Ishikawa (cell line): ENCODE measurements at regions not wholly inside any gene's neighbourhood (a gene's known extent, or its start where the extent isn't known, plus 50 kb on each side); places are given as distances from the start of the nearest gene placed in this dataset.

Experiments used
- CEBPB ChIP-seq: IDR thresholded peaks from 2 replicates; pipeline ENCODE4 v1.6.1; 2012
- CREB1 ChIP-seq: IDR thresholded peaks from 2 replicates; pipeline ENCODE4 v1.6.1; 2012; ENCODE audit warnings: low read depth
- EGR1 ChIP-seq: IDR thresholded peaks from 2 replicates; pipeline ENCODE4 v1.6.1; 2012
- EP300 ChIP-seq: IDR thresholded peaks from 2 replicates; pipeline ENCODE4 v1.6.1; 2012; ENCODE audit warnings: borderline replicate concordance
- FOXM1 ChIP-seq: IDR thresholded peaks from 2 replicates; pipeline ENCODE4 v1.6.1; 2012; ENCODE audit warnings: low read depth, borderline replicate concordance
- MAX ChIP-seq: IDR thresholded peaks from 2 replicates; pipeline ENCODE4 v1.6.1; 2012
- NFIC ChIP-seq: IDR thresholded peaks from 2 replicates; pipeline ENCODE4 v1.6.1; 2012
- RAD21 ChIP-seq: IDR thresholded peaks from 2 replicates; pipeline ENCODE4 v1.6.1; 2012; ENCODE audit warnings: low read depth
- REST ChIP-seq: IDR thresholded peaks from 2 replicates; pipeline ENCODE4 v1.6.1; 2012; ENCODE audit warnings: low read depth, mild to moderate bottlenecking
- TAF1 ChIP-seq: IDR thresholded peaks from 2 replicates; pipeline ENCODE4 v1.6.1; 2012; ENCODE audit warnings: low read depth, mild to moderate bottlenecking
- TCF12 ChIP-seq: IDR thresholded peaks from 2 replicates; pipeline ENCODE4 v1.6.1; 2012; ENCODE audit warnings: low read depth
- TEAD4 ChIP-seq: IDR thresholded peaks from 2 replicates; pipeline ENCODE4 v1.6.1; 2012
- USF1 ChIP-seq: IDR thresholded peaks from 2 replicates; pipeline ENCODE4 v1.6.1; 2012
- YY1 ChIP-seq: IDR thresholded peaks from 2 replicates; pipeline ENCODE4 v1.6.1; 2012; ENCODE audit warnings: low read depth
- ZBTB7A ChIP-seq: IDR thresholded peaks from 2 replicates; pipeline ENCODE4 v1.6.1; 2012; ENCODE audit warnings: low read depth

- TF ChIP-seq EP300 (no peak), CREB1 (no peak)
These were observed 69.3 kb upstream of the BLCAP start for GRCh38 chr20:37596890-37597536.

GRCh38 chr20:37596168-37596567 lies 68.5 kb upstream of the BLCAP start:
- TF ChIP-seq TEAD4, result no peak
- peak; percentile 60 for TF ChIP-seq USF1
- no peak for TF ChIP-seq MAX
- no peak for TF ChIP-seq TAF1
- no peak for TF ChIP-seq FOXM1
- TF ChIP-seq ZBTB7A, result no peak
- TF ChIP-seq EGR1, result no peak

GRCh38 chr20:37593710-37594109 lies 66.0 kb upstream of the BLCAP start:
- TF ChIP-seq TAF1, result no peak
- TF ChIP-seq TEAD4, result no peak
- no peak for TF ChIP-seq TCF12
- no peak for TF ChIP-seq MAX
- TF ChIP-seq FOXM1, result no peak
- TF ChIP-seq NFIC, result no peak
- TF ChIP-seq REST, result no peak
- no peak for TF ChIP-seq CREB1
- no peak for TF ChIP-seq RAD21
- TF ChIP-seq CEBPB, result no peak
- no peak for TF ChIP-seq YY1
- TF ChIP-seq ZBTB7A, result no peak
- no peak for TF ChIP-seq EGR1
- no peak for TF ChIP-seq USF1
- no peak for TF ChIP-seq EP300

GRCh38 chr20:37590938-37591490 lies 63.3 kb upstream of the BLCAP start:
- TF ChIP-seq ZBTB7A, result no peak
- TF ChIP-seq YY1, result no peak
- no peak for TF ChIP-seq TEAD4
- TF ChIP-seq USF1, result no peak
- no peak for TF ChIP-seq TAF1
- TF ChIP-seq NFIC, result no peak
- TF ChIP-seq RAD21, result no peak
- TF ChIP-seq CEBPB, result no peak
- TF ChIP-seq CREB1, result no peak
- no peak for TF ChIP-seq EGR1
- TF ChIP-seq FOXM1, result no peak
- no peak for TF ChIP-seq TCF12

GRCh38 chr20:37586078-37586477 lies 58.4 kb upstream of the BLCAP start:
- TF ChIP-seq NFIC (no peak), FOXM1 (no peak), MAX (no peak), YY1 (no peak), RAD21 (no peak), CEBPB (no peak), CREB1 (no peak), ZBTB7A (no peak)

GRCh38 chr20:37584238-37584807 lies 56.6 kb upstream of the BLCAP start:
- no peak for TF ChIP-seq EP300

- no peak for TF ChIP-seq TEAD4
- TF ChIP-seq CREB1, result no peak
These were observed 53.6 kb upstream of the BLCAP start for GRCh38 chr20:37581246-37581645.

- TF ChIP-seq USF1 (no peak), EP300 (no peak)
These were observed 52.4 kb upstream of the BLCAP start for GRCh38 chr20:37580069-37580468.
